Skeletal muscle tissue (tissue), 1 donor: ENCODE measurements at regions not wholly inside any gene's neighbourhood (a gene's known extent, or its start where the extent isn't known, plus 50 kb on each side); places are given as distances from the start of the nearest gene placed in this dataset. TPM values are rescaled to one million over a fixed set of nuclear protein-coding genes. Genes with fewer than 3 reads are reported as not detected.

ENCODE experiments used
- small RNA-seq: library from RNA; depleted of rRNA; stranded (forward); fragments of <200 nt; gene quantifications from one replicate; pipeline ENCODE3, GENCODE V24; 2014

Small RNA genes lying in the stretch of these regions (small RNA-seq; reads per million reads assigned to genes)
- gene AL158077.1: not detected
